DMS 273 treated with DMSO at 0.1 percent for 48 hours (cell line): ENCODE measurements at regions not wholly inside any gene's neighbourhood (a gene's known extent, or its start where the extent isn't known, plus 50 kb on each side); places are given as distances from the start of the nearest gene placed in this dataset.

Experiments
- DNase-seq: peaks from one replicate; lab custom pipeline; 2025; lab: John Stamatoyannopoulos, UW

GRCh38 chr10:33412653-33413361 is 78.3 kb upstream of the NRP1 start:
- DNase-seq: no peak

- no peak for DNase-seq
Observed at GRCh38 chr10:33412241-33412640, 77.8 kb upstream of the NRP1 start.

DNA sequence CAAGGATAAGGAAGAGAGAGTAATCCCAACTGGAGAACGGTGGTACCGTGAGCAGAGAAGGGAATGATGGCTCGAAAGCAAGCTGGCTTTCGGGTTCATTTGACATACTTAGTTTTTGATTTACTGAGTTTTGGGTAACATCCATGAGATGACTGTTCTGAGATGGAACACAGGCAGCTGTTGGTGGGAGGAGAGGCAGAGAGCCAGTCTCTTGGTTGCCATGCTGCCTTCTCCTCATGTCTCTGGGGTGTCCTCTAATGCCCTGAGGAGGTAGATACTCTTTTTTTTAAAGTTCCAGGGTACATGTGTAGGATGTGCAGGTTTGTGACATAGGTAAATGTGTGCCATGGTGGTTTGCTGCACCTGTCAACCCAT is 76.4 kb upstream of the NRP1 start:
- DNase-seq: no peak

DNA sequence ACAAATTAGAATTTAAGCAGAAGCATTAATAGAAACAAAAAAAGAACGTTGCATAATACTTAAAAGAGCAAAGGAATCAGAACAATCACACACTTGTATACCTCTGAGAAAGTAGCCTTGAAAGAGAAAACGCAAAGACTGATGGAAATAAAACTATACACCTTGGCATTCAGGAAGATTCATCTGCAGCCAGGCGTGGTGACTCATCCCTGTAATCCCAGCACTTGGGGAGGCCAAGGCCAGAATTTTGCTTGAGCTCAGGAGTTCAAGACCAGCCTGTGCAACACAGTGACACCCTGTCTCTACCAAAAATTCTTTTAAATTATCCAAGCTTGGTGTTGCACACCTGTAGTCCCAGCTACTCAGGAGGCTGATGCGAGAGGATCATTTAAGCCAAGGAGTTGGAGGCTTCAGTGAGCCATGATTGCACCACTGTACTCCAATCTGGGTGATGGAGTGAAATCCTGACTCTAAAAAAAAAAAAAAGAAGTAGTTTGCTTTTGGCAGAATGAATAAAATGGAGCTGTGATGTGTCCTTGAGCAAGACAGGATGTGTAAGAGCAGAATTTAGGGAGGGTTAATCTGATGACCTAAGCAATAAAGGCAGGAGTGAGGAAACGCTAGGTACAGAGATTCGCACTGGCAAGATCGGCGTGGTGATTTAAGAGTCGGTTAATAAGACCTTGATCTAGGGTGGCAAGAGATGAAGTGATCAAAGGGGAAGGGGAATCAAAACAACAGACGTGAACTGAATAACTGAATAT is 75.8 kb upstream of the NRP1 start:
- DNase-seq: no peak

GRCh38 chr10:33406596-33406995 is 72.1 kb upstream of the NRP1 start:
- no peak for DNase-seq

DNA sequence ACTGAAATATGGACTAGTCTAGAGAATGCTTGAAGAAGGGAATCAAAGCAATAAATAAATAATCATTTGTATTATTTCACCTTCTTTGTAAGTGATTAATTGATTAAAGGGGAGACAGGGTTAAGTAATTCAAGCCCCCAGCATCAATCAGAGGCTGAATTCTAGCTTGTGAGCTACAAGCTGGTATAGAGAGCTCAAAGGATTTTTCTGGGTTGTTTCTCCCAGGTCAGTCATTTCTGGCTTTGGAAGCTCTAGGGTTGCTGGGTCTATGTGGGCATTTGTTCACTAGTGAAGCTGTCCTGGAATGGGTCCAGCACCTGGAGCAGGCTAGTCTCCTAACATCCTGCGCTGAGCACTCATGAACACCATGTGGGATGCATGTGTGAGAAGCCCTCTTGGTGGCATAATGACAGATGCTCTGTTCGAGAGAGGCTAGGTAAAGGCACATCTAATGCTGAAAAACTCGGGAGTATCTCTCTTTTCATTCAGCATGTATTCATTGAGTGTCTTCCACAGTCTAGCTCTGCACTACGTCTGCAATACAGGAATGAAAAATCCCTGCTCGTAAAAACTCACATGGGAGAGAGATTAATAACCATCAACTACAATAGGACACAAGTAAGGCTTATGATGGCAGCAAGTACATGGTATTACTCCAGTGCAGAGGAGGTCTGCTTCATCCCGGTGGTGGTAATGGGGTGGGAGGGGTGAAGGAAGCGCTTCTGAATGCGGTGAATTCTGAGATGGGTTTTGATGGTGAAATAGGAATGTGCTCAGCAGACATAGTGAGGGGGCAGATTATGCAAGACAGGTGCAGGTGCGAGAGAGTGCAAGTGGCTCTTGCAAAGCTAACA is 68.0 kb upstream of the NRP1 start:
- no peak for DNase-seq

DNA sequence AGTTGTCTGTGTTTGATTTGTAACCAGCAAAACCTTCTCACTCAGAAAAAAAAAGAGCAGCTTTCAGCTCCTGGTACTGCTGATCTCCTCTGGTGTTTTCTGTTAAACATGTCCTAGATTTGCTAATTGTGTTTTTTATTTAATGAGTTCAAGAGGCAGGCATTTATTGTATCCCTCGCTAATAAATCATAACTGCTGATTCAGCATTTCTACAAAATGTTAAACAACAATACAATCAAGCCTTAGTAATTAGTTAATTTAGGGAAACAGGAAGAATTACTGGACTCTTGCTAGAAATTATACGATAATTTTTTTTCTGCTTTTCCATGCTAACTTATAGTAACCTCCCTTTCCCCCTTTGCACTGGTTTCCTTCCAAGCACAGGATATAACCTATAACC is 66.8 kb upstream of the NRP1 start:
- DNase-seq: no peak

DNA sequence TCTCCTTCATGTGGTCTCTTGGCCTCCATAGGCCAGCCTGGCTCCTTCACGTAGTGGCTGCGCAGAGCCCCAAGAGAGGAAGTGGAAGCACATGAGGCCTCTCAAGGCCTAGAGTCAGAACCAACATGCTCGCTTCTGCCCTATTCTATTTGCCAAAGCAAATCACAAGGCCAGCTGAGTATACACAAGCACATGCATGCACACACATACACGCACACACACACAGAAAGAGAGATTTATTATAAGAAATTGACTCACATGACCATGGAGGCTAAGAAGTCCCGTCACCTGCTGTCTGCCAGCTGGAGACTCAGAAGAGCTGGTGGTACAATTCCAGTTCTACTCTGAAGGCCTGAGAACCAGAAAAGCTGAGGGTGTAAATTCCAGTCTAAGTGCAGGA is 64.3 kb upstream of the NRP1 start:
- no peak for DNase-seq

GRCh38 chr10:33396938-33397337 is 62.5 kb upstream of the NRP1 start:
- DNase-seq: no peak

- no peak for DNase-seq
Observed at GRCh38 chr10:33396279-33396678, 61.8 kb upstream of the NRP1 start.

DNA sequence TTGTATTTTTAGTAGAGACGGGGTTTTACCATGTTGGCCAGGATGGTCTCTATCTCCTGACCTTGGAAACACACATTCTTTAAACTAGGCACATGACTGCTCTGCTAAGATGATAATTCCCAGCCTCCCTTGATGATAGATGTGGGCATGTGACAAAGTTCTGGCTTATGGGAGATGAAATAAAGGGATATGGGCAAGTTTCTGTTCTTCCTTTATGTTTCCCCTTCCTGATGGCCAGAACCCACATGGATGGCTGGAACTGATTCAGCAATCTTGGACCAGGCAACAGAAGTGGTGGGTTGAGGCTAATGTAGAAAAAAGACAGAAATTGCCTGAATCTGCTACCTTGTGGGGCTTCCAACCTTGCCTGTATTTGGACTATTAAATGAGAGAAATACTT is 60.7 kb upstream of the NRP1 start:
- no peak for DNase-seq

DNA sequence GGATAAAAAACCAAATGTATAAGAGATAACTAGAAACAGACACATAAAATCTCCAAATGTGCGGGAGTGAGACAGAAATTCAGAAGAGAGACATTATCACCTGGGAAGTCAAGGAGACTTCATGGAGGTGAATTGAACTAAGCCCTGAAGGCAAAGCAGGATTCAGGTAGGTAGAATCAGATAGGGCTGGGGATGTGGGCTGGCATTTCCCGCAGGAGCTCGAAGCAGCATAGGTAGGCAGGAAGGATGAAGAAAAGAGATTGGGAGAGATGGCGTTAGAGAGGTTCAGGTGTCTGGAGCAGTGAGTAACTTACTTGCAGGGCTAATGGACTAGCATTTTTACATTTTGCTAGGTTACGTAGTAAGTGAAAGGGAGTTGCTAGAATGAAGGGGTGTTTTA is 58.2 kb upstream of the NRP1 start:
- no peak for DNase-seq

DNA sequence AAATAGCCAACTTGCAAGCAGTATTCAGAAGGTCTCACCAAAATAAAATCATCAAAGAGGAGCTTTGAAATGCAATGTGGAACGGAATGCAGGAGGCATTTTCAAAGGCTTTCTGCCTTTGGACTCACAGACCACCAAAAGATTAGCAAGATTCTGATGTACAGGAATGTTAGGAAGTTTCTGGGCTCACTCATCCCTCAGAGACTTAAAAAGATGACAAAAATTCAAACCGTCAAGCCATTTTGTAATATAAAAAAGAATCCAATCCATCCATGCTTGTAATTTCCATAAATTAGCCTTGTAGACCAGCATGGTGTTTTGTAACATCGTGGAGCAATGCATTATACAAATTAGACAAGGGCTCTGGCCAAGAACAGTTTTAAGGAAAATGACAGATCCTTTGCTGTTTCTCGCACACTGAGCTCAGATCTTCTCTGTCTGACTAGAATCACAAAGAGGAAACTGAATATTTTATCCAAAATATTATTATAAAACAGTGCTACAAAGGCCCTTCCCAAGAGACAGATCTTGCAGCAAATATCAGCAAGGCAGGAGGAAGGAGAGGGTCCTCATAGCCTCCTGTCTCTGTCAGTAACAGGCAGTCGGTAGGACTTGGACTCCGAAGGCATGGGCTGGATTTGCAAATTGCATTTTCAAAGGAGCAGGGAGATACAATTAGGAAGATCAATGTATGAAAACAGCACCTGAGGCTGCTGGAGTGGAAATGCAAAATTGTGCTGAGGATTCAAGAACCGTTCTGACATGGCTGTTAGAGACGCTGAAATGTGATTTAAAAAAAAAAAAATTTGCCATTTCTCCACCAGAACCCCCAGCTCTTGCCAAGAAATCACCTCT is 57.4 kb upstream of the NRP1 start:
- no peak for DNase-seq

DNA sequence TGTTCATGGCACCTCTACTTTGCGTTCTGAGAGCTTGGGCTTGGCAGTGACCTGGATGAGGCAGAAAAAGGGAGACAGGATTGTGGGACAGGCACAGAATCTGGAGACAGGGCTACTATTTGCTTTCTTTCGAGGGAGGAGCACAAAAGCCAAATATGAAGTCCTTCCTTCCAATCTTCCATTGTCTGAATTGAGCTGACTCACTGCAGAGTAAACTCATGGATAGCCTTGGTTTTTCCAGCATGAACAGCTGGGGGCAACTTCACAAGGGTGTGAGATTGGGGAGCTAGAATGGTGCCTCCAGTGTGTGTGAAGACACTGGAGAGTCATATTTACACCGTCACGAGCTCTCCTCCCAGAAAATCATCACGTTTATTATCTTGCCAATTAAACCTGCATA is 55.6 kb upstream of the NRP1 start:
- DNase-seq: no peak

DNA sequence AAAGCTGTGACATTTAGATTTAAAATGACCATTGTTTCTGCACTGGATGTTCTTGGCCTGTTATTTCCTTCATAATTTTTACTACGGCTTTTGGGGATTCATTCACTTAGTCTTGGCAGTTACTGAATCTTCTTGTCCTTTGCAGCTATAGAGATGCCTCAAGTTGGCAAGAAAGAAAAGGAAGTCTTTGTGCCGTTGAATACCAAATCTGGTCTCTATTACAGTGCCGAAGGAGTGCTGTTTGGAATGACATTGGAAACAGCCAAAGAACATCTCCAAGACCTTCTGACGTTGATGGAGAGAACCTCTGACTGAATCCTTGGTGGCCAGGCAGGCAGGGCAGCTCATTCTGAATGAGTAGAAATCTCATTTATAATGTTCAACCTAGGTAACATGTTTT is 54.3 kb upstream of the NRP1 start:
- DNase-seq: no peak

- DNase-seq: no peak
Observed at GRCh38 chr10:33388382-33388781, 53.9 kb upstream of the NRP1 start.

DNA sequence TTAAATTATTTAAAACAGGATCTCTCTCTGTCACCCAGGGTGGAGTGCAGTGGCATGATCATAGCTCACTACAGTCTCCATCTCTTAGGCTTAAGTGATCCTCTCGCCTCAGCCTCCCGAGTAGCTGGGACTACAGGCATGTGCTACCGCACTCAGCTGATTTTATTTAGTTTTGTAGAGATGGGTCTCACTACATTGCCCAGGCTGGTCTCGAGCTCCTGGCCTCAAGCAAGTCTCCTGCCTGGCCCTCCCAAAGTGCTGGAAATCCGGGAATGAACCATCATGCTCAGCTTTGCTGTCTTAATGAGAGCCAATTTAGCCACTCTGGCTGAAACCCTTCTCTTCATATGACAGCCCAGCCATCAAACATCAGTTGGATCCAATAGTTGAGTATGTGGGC is 53.3 kb upstream of the NRP1 start:
- DNase-seq: no peak

DNA sequence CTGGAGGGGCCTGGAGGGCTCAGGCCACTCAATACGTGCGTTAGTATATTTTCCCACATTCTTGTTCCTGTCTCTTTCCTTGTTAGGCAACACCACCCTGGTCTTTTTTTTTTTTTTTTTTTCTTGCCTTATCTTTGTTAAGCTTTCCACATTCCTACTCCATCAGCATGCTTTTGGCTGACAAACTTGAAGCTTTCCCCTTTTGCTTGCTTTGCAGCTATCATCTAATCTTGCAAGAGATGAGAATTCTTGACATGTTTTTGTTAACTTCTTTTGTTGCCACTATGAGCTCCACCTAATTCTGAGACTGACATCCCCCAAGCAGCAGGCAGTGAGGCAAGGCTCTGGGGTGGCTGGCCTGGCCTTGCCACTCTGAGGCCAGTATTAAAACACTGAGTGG is 52.5 kb upstream of the NRP1 start:
- no peak for DNase-seq

DNA sequence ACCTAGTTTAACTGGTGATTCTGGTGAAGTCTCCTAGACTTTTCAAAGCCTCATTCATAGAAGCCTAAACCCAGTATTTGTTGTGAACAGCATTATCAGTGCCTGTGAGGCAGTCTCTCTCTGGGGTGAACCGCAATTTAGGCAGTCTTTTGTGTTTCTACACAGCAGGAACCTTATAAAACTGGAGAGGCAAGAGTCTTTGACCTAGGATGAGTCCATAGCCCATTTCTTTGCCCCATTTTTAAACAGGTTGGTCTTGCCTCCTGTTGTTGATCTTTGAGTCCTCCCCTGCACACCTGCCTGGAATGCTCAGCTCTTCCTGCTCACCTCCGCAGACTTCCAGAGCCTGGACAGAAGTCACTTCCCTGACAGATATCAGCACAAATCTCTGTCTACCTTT is 51.2 kb upstream of the NRP1 start:
- DNase-seq: no peak

DNA sequence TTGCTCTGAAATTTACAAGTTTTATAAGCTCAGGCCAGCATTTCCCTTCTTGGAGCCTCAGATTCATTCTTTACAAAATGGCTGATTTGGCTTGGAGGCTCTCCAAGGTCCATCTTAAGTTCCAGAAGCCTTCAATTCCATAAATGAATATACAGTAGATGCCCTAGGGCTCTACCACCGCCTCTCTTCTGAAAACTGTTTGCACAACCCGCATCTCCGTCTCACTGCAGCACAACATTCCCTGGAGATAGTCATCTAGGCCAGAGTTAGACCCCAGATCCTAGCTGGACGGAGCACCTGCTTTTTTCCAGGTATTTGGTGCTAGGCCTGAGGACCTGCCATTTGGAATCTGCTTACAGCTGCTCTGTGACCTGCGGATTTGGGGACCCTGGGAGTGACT is 50.5 kb upstream of the NRP1 start:
- no peak for DNase-seq
